B cell (primary cell): ENCODE measurements at regions not wholly inside any gene's neighbourhood (a gene's known extent, or its start where the extent isn't known, plus 50 kb on each side); places are given as distances from the start of the nearest gene placed in this dataset.
"Not testable (repeated sequence)": the region's sequence is repeated elsewhere in the genome, so short reads cannot be mapped to it uniquely, and the experiment has no call there.

ENCODE experiments used
- ATAC-seq: fragments of 200-7000 bp; cut with Tn5 transposase; one replicate; pipeline ENCODE4 v1.10.0; 2021; ENCODE audit warnings: low read depth, mild to moderate bottlenecking, moderate number of reproducible peaks, moderate library complexity
- CTCF ChIA-PET: fragments of 350-600 bp; sonication (Branson Sonifier 250); formaldehyde crosslinking; loops from one replicate; lab custom pipeline; 2021; ENCODE audit warnings: antibody characterized with exemption, inconsistent platforms; lab: Charles Lee
- POLR2A ChIA-PET: fragments of 350-600 bp; sonication (Branson Sonifier 250); formaldehyde crosslinking; loops from one replicate; lab custom pipeline; 2021; ENCODE audit warnings: antibody characterized with exemption; lab: Charles Lee
- DNase-seq: peaks from one replicate; pipeline ENCODE4 v3.0.0; 2013
- H2AFZ ChIP-seq: 2 replicates; pipeline ENCODE4 v1.6.1; 2012; ENCODE audit warnings: mild to moderate bottlenecking, low read depth, low read length; ENCODE audit not compliant: insufficient read depth, poor library complexity, severe bottlenecking
- H3K27ac ChIP-seq, 2 donors: 1 replicate in 1 of 2; 2 replicates in 1 of 2; pipeline ENCODE4 v1.5.1; 2012 to 2013; ENCODE audit warnings: low read length in 2 of 2, mild to moderate bottlenecking in 2 of 2, moderate library complexity in 1 of 2
- H3K27me3 ChIP-seq, 4 experiments: fragments of 200-600 bp in 1 of 4; sonication (generic) in 1 of 4; replicated peaks in 1 of 4; 1 replicate in 2 of 4; 2 replicates in 2 of 4; pipeline versions ENCODE4 v1.6.1 to v1.7.0; 2013 to 2016; ENCODE audit warnings: low read length in 3 of 4, mild to moderate bottlenecking in 2 of 4, mixed read lengths in 1 of 4, moderate library complexity in 1 of 4; ENCODE audit not compliant: insufficient read depth in 4 of 4, control insufficient read depth in 3 of 4; ENCODE audit errors: control extremely low read depth in 1 of 4
- H3K36me3 ChIP-seq, 2 experiments: replicated peaks in 1 of 2; 1 replicate in 1 of 2; 2 replicates in 1 of 2; pipeline versions ENCODE4 v1.6.1 to v1.7.1; 2013; ENCODE audit warnings: low read length in 1 of 2; ENCODE audit not compliant: insufficient read depth in 2 of 2, control insufficient read depth in 1 of 2; ENCODE audit errors: control extremely low read depth in 1 of 2, extremely low read depth in 1 of 2
- H3K4me1 ChIP-seq, 2 donors: fragments of 200-600 bp in 1 of 2; sonication (generic) in 1 of 2; 1 replicate in 1 of 2; 2 replicates in 1 of 2; pipeline versions ENCODE4 v1.5.1 to v1.6.1; 2013 to 2017; ENCODE audit warnings: low read length in 2 of 2; ENCODE audit not compliant: control insufficient read depth in 2 of 2, insufficient read depth in 2 of 2
- H3K4me2 ChIP-seq: replicated peaks from 2 replicates; pipeline ENCODE3; 2012; ENCODE audit warnings: mild to moderate bottlenecking, low read depth, low read length; ENCODE audit not compliant: poor library complexity, severe bottlenecking
- H3K4me3 ChIP-seq, 5 experiments: fragments of 200-600 bp in 1 of 5; sonication (generic) in 1 of 5; 1 replicate in 3 of 5; 2 replicates in 2 of 5; pipeline versions ENCODE4 v1.5.1 to v1.7.0; 2011 to 2016; ENCODE audit warnings: low read length in 4 of 5, mild to moderate bottlenecking in 4 of 5, low read depth in 2 of 5, control low read depth in 1 of 5, moderate library complexity in 1 of 5; ENCODE audit not compliant: insufficient read depth in 1 of 5; ENCODE audit errors: control extremely low read depth in 1 of 5, extremely low read depth in 1 of 5
- H3K79me2 ChIP-seq: fragments of 200-600 bp; sonication (generic); one replicate; pipeline ENCODE4 v1.6.0; 2016; ENCODE audit warnings: low read length; ENCODE audit not compliant: control insufficient read depth, insufficient read depth
- H3K9ac ChIP-seq: fragments of 200-600 bp; sonication (generic); 2 replicates; pipeline ENCODE4 v1.6.1; 2017; ENCODE audit warnings: mild to moderate bottlenecking, low read length, moderate library complexity
- H3K9me3 ChIP-seq, 3 donors: one replicate each; pipeline versions ENCODE4 v1.6.1 to v1.7.1; 2013; ENCODE audit warnings: low read length in 2 of 3; ENCODE audit not compliant: control insufficient read depth in 2 of 3, insufficient read depth in 1 of 3; ENCODE audit errors: control extremely low read depth in 1 of 3
- H4K20me1 ChIP-seq: 2 replicates; pipeline ENCODE4 v1.6.0; 2012; ENCODE audit warnings: mild to moderate bottlenecking, low read length; ENCODE audit not compliant: insufficient read depth, control insufficient read depth, poor library complexity, severe bottlenecking
- H3K27ac Mint-ChIP-seq: one replicate; pipeline ENCODE4 v1.8.0; 2021; ENCODE audit warnings: mixed read lengths
- H3K27me3 Mint-ChIP-seq: one replicate; pipeline ENCODE4 v1.8.0; 2021; ENCODE audit warnings: mixed read lengths
- H3K4me1 Mint-ChIP-seq: one replicate; pipeline ENCODE4 v1.8.0; 2021; ENCODE audit warnings: mixed read lengths
- H3K4me3 Mint-ChIP-seq: one replicate; pipeline ENCODE4 v1.8.0; 2021; ENCODE audit warnings: mixed read lengths
- H3K9me3 Mint-ChIP-seq: one replicate; pipeline ENCODE4 v1.8.0; 2022; ENCODE audit warnings: mixed read lengths; ENCODE audit not compliant: insufficient read depth
- CTCF ChIP-seq: fragments of 200-600 bp; IDR thresholded peaks from one replicate; pipeline ENCODE4 v1.8.0; 2022; ENCODE audit warnings: antibody characterized with exemption, mild to moderate bottlenecking
- EZH2 ChIP-seq: IDR thresholded peaks from 2 replicates; pipeline ENCODE4 v1.6.1; 2012; ENCODE audit warnings: borderline replicate concordance, low read depth, mild to moderate bottlenecking, moderate library complexity, low read length; ENCODE audit not compliant: insufficient read depth, poor library complexity, severe bottlenecking
- WGBS: methylation state at CpG from one replicate; pipeline ENCODE4 v1.1.5; 2013; ENCODE audit warnings: missing lambda C conversion rate; ENCODE audit not compliant: insufficient coverage; 5-methylcytosine and 5-hydroxymethylcytosine counted together
- intact Hi-C: fragments of 100-400 bp; cut with micrococcal nuclease; formaldehyde crosslinking; loops from one replicate; pipeline ENCODE4 v1.10.0; 2022

- Histone ChIP-seq H3K4me1 (no peaks in the 10 kb centered on the region), H3K4me3 (no peak overlapping the region), H3K79me2 (no peaks in the 10 kb centered on the region), H3K9me3 (peaks cover 0 to 3% (median 0%) of the 10 kb centered on the region in 3 donors), H2AFZ (no peak overlapping the region), H3K27me3 (no peaks in the 10 kb centered on the region), H3K4me2 (no peak overlapping the region), H3K9ac (no peak overlapping the region), H3K27ac (no peak overlapping the region), H3K36me3 (no peaks in the 10 kb centered on the region), H4K20me1 (no peaks in the 10 kb centered on the region)
- Mint-ChIP-seq H3K27ac (no peak overlapping the region), H3K4me1 (no peaks in the 10 kb centered on the region), H3K4me3 (no peak overlapping the region), H3K9me3 (peaks cover 2% of the 10 kb centered on the region), H3K27me3 (no peaks in the 10 kb centered on the region)
- ATAC-seq (no peak), DNase-seq (no peak)
- intact Hi-C loops: no loop called here
- no CpG with 5 or more reads among the region's 1 CpG for WGBS
- POLR2A ChIA-PET: no interaction called here
- TF ChIP-seq EZH2 (no peak), CTCF (no peak)
- CTCF ChIA-PET: no interaction called here
Observed at GRCh38 chr5:43802119-43802518, 199.1 kb downstream of the NNT start.

- Histone ChIP-seq H3K79me2 (no peaks in the 10 kb centered on the region), H3K27me3 (no peaks in the 10 kb centered on the region), H3K36me3 (no peaks in the 10 kb centered on the region), H3K4me2 (no peak overlapping the region), H3K4me3 (no peak overlapping the region), H3K4me1 (no peaks in the 10 kb centered on the region), H4K20me1 (no peaks in the 10 kb centered on the region), H2AFZ (no peak overlapping the region), H3K9me3 (peaks cover 0 to 3% (median 0%) of the 10 kb centered on the region in 3 donors), H3K9ac (no peak overlapping the region), H3K27ac (no peak overlapping the region)
- ATAC-seq: no peak
- POLR2A ChIA-PET: no interaction called here
- no peaks in the 10 kb centered on the region for H3K27me3 Mint-ChIP-seq
- no peaks in the 10 kb centered on the region for H3K4me1 Mint-ChIP-seq
- CTCF ChIA-PET: no interaction called here
- peaks cover 2% of the 10 kb centered on the region for H3K9me3 Mint-ChIP-seq
- H3K4me3 Mint-ChIP-seq: no peak overlapping the region
- H3K27ac Mint-ChIP-seq: no peak overlapping the region
- intact Hi-C loops: no loop called here
- no peak for DNase-seq
- TF ChIP-seq EZH2 (no peak), CTCF (no peak)
Observed at GRCh38 chr5:43798740-43799139, 195.8 kb downstream of the NNT start.

- CTCF ChIA-PET, H3K9me3 ChIP-seq, DNase-seq, H3K4me2 ChIP-seq, H3K36me3 ChIP-seq, H3K4me3 Mint-ChIP-seq, H3K9me3 Mint-ChIP-seq, H3K4me1 Mint-ChIP-seq, H3K27ac Mint-ChIP-seq, ATAC-seq, H3K9ac ChIP-seq, H3K4me1 ChIP-seq, POLR2A ChIA-PET, H3K27me3 Mint-ChIP-seq, H4K20me1 ChIP-seq, H3K27ac ChIP-seq, intact Hi-C loops, H3K4me3 ChIP-seq, H3K79me2 ChIP-seq, H3K27me3 ChIP-seq, H2AFZ ChIP-seq: not testable (repeated sequence)
- 92% methylated on average over 2 of the region's 6 CpGs for WGBS
Observed at GRCh38 chr5:43791880-43792279, 188.9 kb downstream of the NNT start.
